Kidney epithelial cell (primary cell): ENCODE measurements at regions not wholly inside any gene's neighbourhood (a gene's known extent, or its start where the extent isn't known, plus 50 kb on each side); places are given as distances from the start of the nearest gene placed in this dataset.

Experiments
- DNase-seq: peaks from one replicate; pipeline ENCODE4 v3.0.0-alpha.2; 2010; ENCODE audit warnings: low read depth
- H3K27me3 ChIP-seq: 2 replicates; pipeline ENCODE4 v1.6.0; 2011; ENCODE audit warnings: low read length; ENCODE audit not compliant: control insufficient read depth, insufficient read depth
- H3K36me3 ChIP-seq: 2 replicates; pipeline ENCODE4 v1.5.1; 2011; ENCODE audit warnings: low read length; ENCODE audit not compliant: control insufficient read depth, insufficient read depth
- H3K4me3 ChIP-seq: 2 replicates; pipeline ENCODE4 v1.5.1; 2011; ENCODE audit warnings: low read depth, mild to moderate bottlenecking, control low read depth, low read length
- TF ChIP-seq, protein P1 (sequence below): IDR thresholded peaks from 2 replicates; pipeline ENCODE4 v1.5.1; 2011; ENCODE audit warnings: mild to moderate bottlenecking, moderate library complexity, low read length, control low read depth, inconsistent platforms; ENCODE audit not compliant: insufficient read depth, poor library complexity, severe bottlenecking

GRCh38 chr2:183229386-183229785 is 105.1 kb downstream of the NUP35 start:
- peak; percentile 12 for DNase-seq
- no peaks in the 10 kb centered on the region for H3K27me3 ChIP-seq
- no peaks in the 10 kb centered on the region for H3K36me3 ChIP-seq
- TF ChIP-seq, protein P1, sequence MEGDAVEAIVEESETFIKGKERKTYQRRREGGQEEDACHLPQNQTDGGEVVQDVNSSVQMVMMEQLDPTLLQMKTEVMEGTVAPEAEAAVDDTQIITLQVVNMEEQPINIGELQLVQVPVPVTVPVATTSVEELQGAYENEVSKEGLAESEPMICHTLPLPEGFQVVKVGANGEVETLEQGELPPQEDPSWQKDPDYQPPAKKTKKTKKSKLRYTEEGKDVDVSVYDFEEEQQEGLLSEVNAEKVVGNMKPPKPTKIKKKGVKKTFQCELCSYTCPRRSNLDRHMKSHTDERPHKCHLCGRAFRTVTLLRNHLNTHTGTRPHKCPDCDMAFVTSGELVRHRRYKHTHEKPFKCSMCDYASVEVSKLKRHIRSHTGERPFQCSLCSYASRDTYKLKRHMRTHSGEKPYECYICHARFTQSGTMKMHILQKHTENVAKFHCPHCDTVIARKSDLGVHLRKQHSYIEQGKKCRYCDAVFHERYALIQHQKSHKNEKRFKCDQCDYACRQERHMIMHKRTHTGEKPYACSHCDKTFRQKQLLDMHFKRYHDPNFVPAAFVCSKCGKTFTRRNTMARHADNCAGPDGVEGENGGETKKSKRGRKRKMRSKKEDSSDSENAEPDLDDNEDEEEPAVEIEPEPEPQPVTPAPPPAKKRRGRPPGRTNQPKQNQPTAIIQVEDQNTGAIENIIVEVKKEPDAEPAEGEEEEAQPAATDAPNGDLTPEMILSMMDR = no peak
- H3K4me3 ChIP-seq = no peak overlapping the region

DNA sequence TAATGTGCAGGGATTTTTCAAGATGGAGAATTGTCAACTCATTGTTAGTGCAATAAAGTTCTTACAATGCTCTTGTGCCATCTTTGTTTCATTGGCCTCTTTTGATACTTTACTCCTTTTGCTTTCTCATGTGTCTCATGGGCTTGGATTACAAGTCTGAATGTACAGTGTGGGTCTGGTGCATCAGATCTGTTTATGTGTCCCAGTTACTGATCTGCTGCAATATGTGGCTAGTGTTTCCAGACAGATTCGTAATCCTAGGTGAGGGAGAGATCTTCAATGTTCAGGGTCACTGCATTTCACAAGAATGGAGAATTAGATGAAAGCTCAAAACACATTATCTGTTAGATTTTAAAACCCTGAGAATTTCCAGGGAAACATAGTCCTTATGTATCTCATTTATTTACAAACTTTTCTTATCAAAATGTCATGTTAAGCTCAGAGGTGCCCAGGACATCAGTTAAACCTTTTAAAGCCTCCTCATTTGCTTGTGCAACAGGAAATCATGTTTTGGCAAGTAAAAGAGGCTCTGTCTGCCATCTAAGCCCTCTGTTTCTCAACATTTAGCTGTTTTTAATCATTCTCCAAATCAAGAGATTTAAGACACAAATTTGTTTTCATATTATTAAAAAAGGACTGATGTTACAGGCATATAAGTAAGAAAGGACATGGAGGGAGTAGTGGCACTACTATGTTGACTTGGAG is 108.1 kb downstream of the NUP35 start:
- Histone ChIP-seq H3K4me3 (no peak overlapping the region), H3K27me3 (no peaks in the 10 kb centered on the region), H3K36me3 (no peaks in the 10 kb centered on the region)
- TF ChIP-seq, protein P1 = no peak
- no peak for DNase-seq

GRCh38 chr2:183242937-183243336 is 118.7 kb downstream of the NUP35 start:
- H3K4me3 ChIP-seq = no peak overlapping the region
- TF ChIP-seq, protein P1 = no peak
- H3K36me3 ChIP-seq = no peaks in the 10 kb centered on the region
- H3K27me3 ChIP-seq = no peaks in the 10 kb centered on the region
- no peak for DNase-seq

DNA sequence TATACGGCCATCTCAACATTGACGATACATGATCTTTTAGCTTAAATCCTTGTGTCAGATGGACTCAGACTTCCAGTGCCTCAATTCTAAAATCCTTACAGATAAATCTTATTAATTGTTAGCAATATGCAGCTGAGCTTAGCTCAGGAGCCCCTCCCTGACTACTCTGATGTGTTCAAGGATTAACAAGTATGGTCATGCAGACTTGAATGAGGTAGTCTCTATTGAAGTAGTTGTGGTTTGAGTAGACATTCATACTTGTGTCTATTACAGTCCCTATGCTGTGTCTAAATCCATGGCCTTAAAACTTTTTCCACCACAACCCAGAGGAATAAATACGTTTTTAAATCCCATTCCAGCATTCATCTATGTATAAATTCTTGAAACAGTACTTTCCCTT is 119.5 kb downstream of the NUP35 start:
- TF ChIP-seq, protein P1 = no peak
- Histone ChIP-seq H3K4me3 (no peak overlapping the region), H3K36me3 (no peaks in the 10 kb centered on the region), H3K27me3 (no peaks in the 10 kb centered on the region)
- no peak for DNase-seq

DNA sequence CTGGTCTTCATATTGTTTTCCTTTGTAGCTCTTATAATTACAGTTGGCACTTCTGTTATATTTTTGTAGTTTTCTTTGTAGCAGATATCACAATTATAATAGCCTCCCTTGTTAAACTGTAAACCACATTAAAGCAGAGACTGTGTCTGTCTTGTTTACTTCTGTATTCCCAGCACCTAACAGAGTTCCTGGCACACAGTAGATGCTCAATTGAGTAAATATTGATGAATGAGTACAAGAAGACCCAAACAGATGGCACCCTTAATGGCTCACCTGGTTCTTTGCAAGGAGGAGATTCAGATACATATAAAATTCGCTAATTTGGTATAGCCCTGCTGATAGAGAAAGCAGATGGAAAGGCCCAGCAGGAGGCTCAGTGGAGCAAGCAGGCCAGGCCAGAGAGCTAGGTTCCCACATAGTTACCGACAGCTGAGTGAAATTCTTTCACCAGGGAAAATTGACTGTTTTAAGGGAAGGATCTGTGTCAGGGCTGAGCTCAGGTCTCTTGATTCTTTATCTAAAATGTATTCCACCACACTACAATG is 120.1 kb downstream of the NUP35 start:
- no peaks in the 10 kb centered on the region for H3K36me3 ChIP-seq
- TF ChIP-seq, protein P1 = no peak
- no peaks in the 10 kb centered on the region for H3K27me3 ChIP-seq
- no peak overlapping the region for H3K4me3 ChIP-seq
- DNase-seq = no peak

- TF ChIP-seq, protein P1 = peak; percentile 33
- DNase-seq = no peak
- Histone ChIP-seq H3K27me3 (no peaks in the 10 kb centered on the region), H3K4me3 (no peak overlapping the region), H3K36me3 (no peaks in the 10 kb centered on the region)
These were observed 124.8 kb downstream of the NUP35 start for GRCh38 chr2:183248866-183249567.
